K562 (cell line): ENCODE measurements at regions not wholly inside any gene's neighbourhood (a gene's known extent, or its start where the extent isn't known, plus 50 kb on each side); places are given as distances from the start of the nearest gene placed in this dataset.

ENCODE experiments used
- ATAC-seq: fragments of 200-7000 bp; cut with Tn5 transposase; 3 replicates; pipeline ENCODE4 v1.9.1; 2020; ENCODE audit warnings: moderate library complexity
- BruUV-seq: library from RNA; stranded (reverse); fragments of 400-500 nt; replicated peaks from 2 replicates; lab custom pipeline; 2021; lab: Mats Ljungman, UMichigan
- CTCF ChIA-PET: fragments of 300-600 bp; formaldehyde crosslinking; extraction: SDS; loops from one replicate; lab custom pipeline; 2021; ENCODE audit warnings: low intra/inter-chr PET ratio; lab: Yijun Ruan, JAX
- POLR2A ChIA-PET: fragments of 300-600, 350-650 bp; sonication (Branson Sonifier 250); formaldehyde crosslinking; extraction: SDS; loops from one replicate; lab custom pipeline; 2021; ENCODE audit warnings: antibody characterized with exemption, inconsistent platforms; lab: Yijun Ruan, JAX
- DNase-seq, 4 experiments: peaks; one replicate each; pipeline versions ENCODE4 v3.0.0 to v3.0.0-alpha.2; 2011 to 2018; ENCODE audit warnings: low spot score in 3 of 4, mixed read lengths in 3 of 4; ENCODE audit errors: extremely low read depth in 1 of 4
- FAIRE-seq: peaks from 2 replicates; lab custom pipeline; 2011; peaks lifted over from hg19 to GRCh38; lab: Jason Lieb, UNC
- H2AFZ ChIP-seq: 2 replicates; pipeline ENCODE4 v1.6.0; 2011; ENCODE audit warnings: low read depth, low read length, control low read depth, inconsistent platforms
- H3K27ac ChIP-seq: fragments of 200-600 bp; 3 replicates; pipeline ENCODE4 v1.8.0; 2011; ENCODE audit warnings: low read depth, mild to moderate bottlenecking, control low read depth, inconsistent platforms, low read length, moderate library complexity, mixed read lengths; ENCODE audit errors: extremely low read depth
- H3K27me3 ChIP-seq, 2 experiments: fragments of 300-600 bp in 1 of 2; 2 replicates in 1 of 2; 3 replicates in 1 of 2; pipeline versions ENCODE4 v1.6.0 to v1.8.0; 2011; ENCODE audit warnings: inconsistent platforms in 2 of 2, low read length in 2 of 2, mild to moderate bottlenecking in 1 of 2, mixed read lengths in 1 of 2, moderate library complexity in 1 of 2; ENCODE audit not compliant: control insufficient read depth in 2 of 2, insufficient read depth in 2 of 2
- H3K36me3 ChIP-seq: fragments of 300-600 bp; 3 replicates; pipeline ENCODE4 v1.8.0; 2011; ENCODE audit warnings: mild to moderate bottlenecking, low read length, inconsistent platforms; ENCODE audit not compliant: control insufficient read depth, insufficient read depth
- H3K4me1 ChIP-seq, 2 experiments: fragments of 200-600 bp in 1 of 2; replicated peaks in 1 of 2; 2 replicates in 1 of 2; 3 replicates in 1 of 2; pipeline versions ENCODE4 v1.5.1 to v1.8.0; 2011; ENCODE audit warnings: inconsistent platforms in 2 of 2, low read length in 2 of 2, mild to moderate bottlenecking in 1 of 2, mixed read lengths in 1 of 2, moderate library complexity in 1 of 2; ENCODE audit not compliant: control insufficient read depth in 2 of 2, insufficient read depth in 2 of 2
- H3K4me2 ChIP-seq: 2 replicates; pipeline ENCODE4 v1.6.1; 2011; ENCODE audit warnings: low read length, control low read depth, inconsistent platforms, mixed read lengths; ENCODE audit not compliant: insufficient read depth
- H3K4me3 ChIP-seq: fragments of 200-600 bp; sonication (generic), shearing (Covaris generic); 2 replicates; pipeline ENCODE4 v1.5.1; 2016; ENCODE audit warnings: control low read depth, inconsistent platforms
- H3K79me2 ChIP-seq: fragments of 200-600 bp; 3 replicates; pipeline ENCODE4 v1.8.0; 2011; ENCODE audit warnings: low read length, inconsistent platforms; ENCODE audit not compliant: control insufficient read depth, insufficient read depth
- H3K9ac ChIP-seq, 2 experiments: 2 replicates each; pipeline versions ENCODE4 v1.6.0 to v1.6.1; 2011; ENCODE audit warnings: low read depth in 2 of 2, low read length in 2 of 2, control low read depth in 1 of 2, inconsistent platforms in 1 of 2, mild to moderate bottlenecking in 1 of 2, mixed read lengths in 1 of 2; ENCODE audit not compliant: insufficient read depth in 1 of 2
- H3K9me1 ChIP-seq: one replicate; pipeline ENCODE4 v1.6.0; 2011; ENCODE audit warnings: inconsistent platforms, mild to moderate bottlenecking, low read length, moderate library complexity; ENCODE audit not compliant: control insufficient read depth, insufficient read depth
- H3K9me3 ChIP-seq: replicated peaks from 2 replicates; pipeline ENCODE4 v1.5.1; 2011; ENCODE audit warnings: low read depth, low read length, inconsistent platforms; ENCODE audit not compliant: control insufficient read depth, insufficient read depth
- H4K20me1 ChIP-seq: replicated peaks from 2 replicates; pipeline ENCODE4 v1.6.1; 2011; ENCODE audit warnings: low read length, inconsistent platforms, mixed read lengths; ENCODE audit not compliant: control insufficient read depth, insufficient read depth
- FUS ChIP-seq: fragments of 200-400 bp; formaldehyde crosslinking; optimal IDR thresholded peaks from 2 replicates; pipeline ENCODE3; 2017; ENCODE audit warnings: low read depth, low read length
- NR4A1 ChIP-seq, 2 experiments: fragments of 250-450 bp in 1 of 2; fragments of 450-650 bp in 1 of 2; sonication (Bioruptor Pico) in 1 of 2; IDR thresholded peaks; 2 replicates each; pipeline versions ENCODE4 v1.4.0 to v1.6.1; 2016 to 2020; ENCODE audit warnings: mild to moderate bottlenecking in 2 of 2, missing compliant biosample characterization in 1 of 2, missing genetic modification characterization in 1 of 2, moderate library complexity in 1 of 2
- SIX5 ChIP-seq, 2 experiments: IDR thresholded peaks; 2 replicates each; pipeline ENCODE4 v1.6.1; 2011; ENCODE audit warnings: low read length in 2 of 2, borderline replicate concordance in 1 of 2, low read depth in 1 of 2, mild to moderate bottlenecking in 1 of 2, moderate library complexity in 1 of 2; ENCODE audit not compliant: insufficient read depth in 1 of 2
- STAT5B ChIP-seq: fragments of 250-450 bp; sonication (Bioruptor Pico); IDR thresholded peaks from 2 replicates; pipeline ENCODE4 v1.8.0; 2021; ENCODE audit warnings: mild to moderate bottlenecking, inconsistent platforms
- ZNF224 ChIP-seq: sonication (generic); formaldehyde crosslinking; IDR thresholded peaks from 2 replicates; pipeline ENCODE4 v1.8.0; 2022; ENCODE audit warnings: mild to moderate bottlenecking, missing genetic modification reagents
- ZNF354B ChIP-seq: fragments of 250-450 bp; sonication (Bioruptor Pico); IDR thresholded peaks from 2 replicates; pipeline ENCODE4 v1.4.0; 2020
- WGBS: fragments of 100-300 bp; shearing (Covaris generic); methylation state at CpG from one replicate; pipeline ENCODE4 v1.1.6; 2016; ENCODE audit warnings: low coverage, mixed read lengths; ENCODE audit not compliant: insufficient coverage; ENCODE audit errors: missing lambda C conversion rate; 5-methylcytosine and 5-hydroxymethylcytosine counted together
- in situ Hi-C: fragments of 300-500 bp; cut with MboI; formaldehyde crosslinking; loops from 4 replicates; pipeline ENCODE4 v1.15.0; 2018; ENCODE audit warnings: inconsistent platforms, mixed read lengths
- intact Hi-C: fragments of 100-400 bp; cut with micrococcal nuclease; formaldehyde crosslinking; loops from 2 replicates; pipeline ENCODE4 v1.14.2; 2022
- TF ChIP-seq, protein P1 (sequence below): fragments of 450-650 bp; IDR thresholded peaks from 2 replicates; pipeline ENCODE4 v1.6.1; 2014; ENCODE audit warnings: low read depth, mild to moderate bottlenecking, moderate library complexity, borderline replicate concordance

DNA sequence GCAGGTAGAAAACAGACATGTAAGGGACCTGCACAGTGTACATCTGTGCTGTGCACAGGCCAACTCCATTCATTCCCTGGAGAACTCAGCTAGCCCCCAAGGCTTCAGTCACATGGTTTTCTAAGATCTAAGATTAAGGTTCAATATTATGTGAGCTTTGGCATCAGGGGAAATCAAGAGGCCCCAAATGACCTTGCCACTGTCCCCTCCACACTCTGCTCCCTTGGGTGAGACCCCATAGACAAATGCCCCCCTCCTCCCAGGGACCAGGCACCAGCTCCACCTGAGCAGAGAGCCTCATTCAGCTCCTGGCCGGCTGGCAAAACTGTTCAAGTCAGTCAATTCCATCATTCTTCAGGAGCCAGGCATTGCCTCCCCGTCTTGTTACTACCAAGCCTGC, 93.6 kb upstream of the TMEM18 start:
- Histone ChIP-seq H3K27ac (no peak overlapping the region), H3K27me3 (peaks cover 7 to 38% of the 10 kb centered on the region in 2 experiments), H3K36me3 (no peaks in the 10 kb centered on the region), H3K9me3 (no peaks in the 10 kb centered on the region), H2AFZ (no peak overlapping the region), H3K4me1 (no peaks in the 10 kb centered on the region), H3K9me1 (no peaks in the 10 kb centered on the region), H3K9ac (no peak overlapping the region), H3K79me2 (no peaks in the 10 kb centered on the region), H4K20me1 (peaks cover 4% of the 10 kb centered on the region; the same call in 1 of the 2 replicates), H3K4me2 (no peak overlapping the region), H3K4me3 (no peak overlapping the region)
- 0% methylated on average over 1 of the region's 2 CpGs for WGBS
- FAIRE-seq, result no peak
- TF ChIP-seq NR4A1 (CRISPR knock-in tag; IDR thresholded peaks at IDR 0.05) (no peak), NR4A1 (tag; IDR thresholded peaks at IDR 0.05) (no peak), STAT5B (no peak), FUS (no peak), ZNF354B (CRISPR knock-in tag) (no peak), ZNF224 (CRISPR knock-in tag) (no peak)
- intact Hi-C loops, result no loop called here
- ATAC-seq, result no peak
- DNase-seq, result no peak
- ChIA-PET POLR2A (no interaction called here), CTCF (no interaction called here)
- no TSS peak for BruUV-seq
- in situ Hi-C loops, result no loop called here

DNA sequence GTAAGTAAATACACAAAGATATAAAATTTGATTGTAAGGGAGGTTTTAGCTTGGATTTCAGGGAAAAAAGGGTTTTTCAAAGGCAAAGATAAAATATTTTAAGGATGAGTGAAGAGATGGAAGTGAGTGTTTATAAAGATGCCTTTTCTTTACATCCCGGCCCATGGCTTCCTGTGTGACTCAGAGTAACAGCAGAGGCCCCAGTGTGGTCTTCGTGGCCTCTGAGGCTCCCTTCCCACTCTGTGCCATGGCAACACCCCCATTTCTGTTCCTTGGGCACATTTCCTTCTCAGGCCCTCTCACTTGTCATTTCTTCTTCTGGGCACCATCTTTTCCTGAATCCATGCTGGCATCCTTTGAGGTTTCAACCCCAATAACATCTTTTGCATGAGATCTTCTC, 92.6 kb upstream of the TMEM18 start:
- CTCF ChIA-PET, result no interaction called here
- no peaks in the 10 kb centered on the region for H3K9me1 ChIP-seq
- H3K27ac ChIP-seq, result no peak overlapping the region
- no TSS peak for BruUV-seq
- H2AFZ ChIP-seq, result no peak overlapping the region
- WGBS, result 0% methylated on average over 2 of the region's 2 CpGs
- DNase-seq (no peak), FAIRE-seq (no peak), ATAC-seq (no peak)
- no peaks in the 10 kb centered on the region for H3K79me2 ChIP-seq
- H3K27me3 ChIP-seq, result peaks cover 7 to 47% of the 10 kb centered on the region in 2 experiments
- H3K9ac ChIP-seq, result no peak overlapping the region
- in situ Hi-C loops (no loop called here), intact Hi-C loops (no loop called here)
- no peaks in the 10 kb centered on the region for H3K9me3 ChIP-seq
- 0 out of 2 replicates have a peak, but pooled peaks cover 4% of the 10 kb centered on the region for H4K20me1 ChIP-seq
- POLR2A ChIA-PET, result no interaction called here
- H3K4me2 ChIP-seq, result no peak overlapping the region
- TF ChIP-seq, protein P1, sequence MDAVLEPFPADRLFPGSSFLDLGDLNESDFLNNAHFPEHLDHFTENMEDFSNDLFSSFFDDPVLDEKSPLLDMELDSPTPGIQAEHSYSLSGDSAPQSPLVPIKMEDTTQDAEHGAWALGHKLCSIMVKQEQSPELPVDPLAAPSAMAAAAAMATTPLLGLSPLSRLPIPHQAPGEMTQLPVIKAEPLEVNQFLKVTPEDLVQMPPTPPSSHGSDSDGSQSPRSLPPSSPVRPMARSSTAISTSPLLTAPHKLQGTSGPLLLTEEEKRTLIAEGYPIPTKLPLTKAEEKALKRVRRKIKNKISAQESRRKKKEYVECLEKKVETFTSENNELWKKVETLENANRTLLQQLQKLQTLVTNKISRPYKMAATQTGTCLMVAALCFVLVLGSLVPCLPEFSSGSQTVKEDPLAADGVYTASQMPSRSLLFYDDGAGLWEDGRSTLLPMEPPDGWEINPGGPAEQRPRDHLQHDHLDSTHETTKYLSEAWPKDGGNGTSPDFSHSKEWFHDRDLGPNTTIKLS, result no peak
- TF ChIP-seq SIX5 (IDR thresholded peaks at IDR 0.05; ENCODE audit: borderline replicate concordance in 1 of 2, insufficient read depth in 1 of 2, low read depth in 1 of 2, low read length in 2 of 2), result no peak
- no peak overlapping the region for H3K4me3 ChIP-seq
- H3K4me1 ChIP-seq, result no peaks in the 10 kb centered on the region
- H3K36me3 ChIP-seq, result no peaks in the 10 kb centered on the region
